ENCODE measurements at regions not wholly inside any gene's neighbourhood (a gene's known extent, or its start where the extent isn't known, plus 50 kb on each side); places are given as distances from the start of the nearest gene placed in this dataset.

DNA sequence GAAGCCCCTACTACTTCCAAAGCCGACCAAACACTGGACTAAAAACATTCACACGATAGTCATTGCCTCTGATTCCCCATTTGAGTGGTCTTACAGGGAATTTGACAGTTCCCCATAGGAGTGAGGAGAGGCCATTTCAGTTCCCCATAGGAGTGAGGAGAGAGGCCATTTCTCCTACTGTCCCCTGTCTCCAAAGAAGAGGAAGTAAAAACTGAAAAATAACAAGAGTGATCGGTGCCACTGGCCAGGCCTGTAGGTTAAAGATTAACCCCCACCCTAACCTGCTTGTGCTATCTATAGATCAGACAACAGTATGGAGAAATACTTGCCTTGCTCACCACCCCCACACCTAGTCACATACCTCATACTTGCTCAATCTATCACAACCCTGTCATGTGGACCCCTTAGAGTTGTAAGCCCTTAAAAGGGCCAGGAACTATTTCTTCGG lies 204.0 kb upstream of the MOCS1 start:
- peaks cover 30% of the 10 kb centered on the region for H3K4me1 ChIP-seq (ENCODE audit: insufficient read depth, low read length)
- peak overlapping the region; percentile 39 for H3K27ac ChIP-seq (ENCODE audit: extremely low read length, insufficient read depth, low read length)
- FAIRE-seq (peak; percentile 88), DNase-seq (ENCODE audit: low spot score) (peak; percentile 90), ATAC-seq (peak; percentile 95)
- CTCF ChIA-PET (ENCODE audit: low intra/inter-chr PET ratio, low total read pairs): no interaction called here
- no peaks in the 10 kb centered on the region for H3K27me3 ChIP-seq (ENCODE audit: control insufficient read depth in 1 of 2, insufficient read depth in 2 of 2, low read length in 2 of 2)
- no peaks in the 10 kb centered on the region for H3K36me3 ChIP-seq (replicated peaks in 1 of 2; ENCODE audit: control insufficient read depth in 1 of 2, insufficient read depth in 2 of 2, low read length in 2 of 2)
- in situ Hi-C loops (cut with HindIII; ENCODE audit: extremely low pct_ligation_motif_present, low pct_unique_long_range_greater_than_20kb) (no loop called here), intact Hi-C loops (cut with micrococcal nuclease; ENCODE audit: unreplicated experiment) (no loop called here)
- H3K79me2 ChIP-seq (ENCODE audit: insufficient read depth, low read length): no peaks in the 10 kb centered on the region
- WGBS (ENCODE audit: low lambda C conversion rate): 32% methylated on average over 4 of the region's 4 CpGs
- H3K9ac ChIP-seq (ENCODE audit: insufficient read depth, low read depth, low read length): peak overlapping the region; percentile 34; the same call in 1 of the 2 replicates
- BruUV-seq (replicated peaks): no TSS peak
- POLR2A ChIA-PET: no interaction called here
- H3K4me3 ChIP-seq (replicated peaks in 1 of 3; ENCODE audit: insufficient read depth in 1 of 3, low read depth in 2 of 3, low read length in 3 of 3): peak overlapping the region; percentile 7 to 24 (median 20); a peak in 1 of 6 replicates
- peaks cover 50% of the 10 kb centered on the region for H3K9me3 ChIP-seq (ENCODE audit: low read length)
- H3K4me2 ChIP-seq (ENCODE audit: low read depth, low read length): peak overlapping the region; percentile 60
- H4K20me1 ChIP-seq (ENCODE audit: insufficient read depth, low read length): no peaks in the 10 kb centered on the region
- peak overlapping the region; percentile 82 for H2AFZ ChIP-seq (ENCODE audit: low read length)
- TF ChIP-seq ZFAT (CRISPR knock-in tag; conservative IDR thresholded peaks at IDR 0.05) (0 out of 2 replicates have a peak, but pooled peaks have one; percentile 54), NR2F6 (IDR thresholded peaks at IDR 0.05) (0 out of 2 replicates have a peak, but pooled peaks have one; percentile 13), NR2F6 (CRISPR knock-in tag; IDR thresholded peaks at IDR 0.05) (no peak; the same call in 1 of the 2 replicates), HMG20A (CRISPR knock-in tag; IDR thresholded peaks at IDR 0.05; ENCODE audit: borderline replicate concordance) (no peak), CEBPG (CRISPR knock-in tag; IDR thresholded peaks at IDR 0.05) (peak; percentile 83), ZNF839 (CRISPR knock-in tag; IDR thresholded peaks at IDR 0.05; ENCODE audit: borderline replicate concordance) (no peak), ARID5B (CRISPR knock-in tag; IDR thresholded peaks at IDR 0.05) (peak; percentile 81), HNF4A (CRISPR knock-in tag; IDR thresholded peaks at IDR 0.05) (peak; percentile 49), MED1 (CRISPR knock-in tag; IDR thresholded peaks at IDR 0.05) (peak; percentile 68), ZNF12 (CRISPR knock-in tag; IDR thresholded peaks at IDR 0.05) (peak; percentile 74; the same call in 1 of the 2 replicates), ZNF530 (CRISPR knock-in tag; IDR thresholded peaks at IDR 0.05; ENCODE audit: low read depth) (no peak), ZNF350 (CRISPR knock-in tag; IDR thresholded peaks at IDR 0.05; ENCODE audit: borderline replicate concordance, low read depth) (0 out of 2 replicates have a peak, but pooled peaks have one; percentile 33)
- TF ChIP-seq, protein P1, sequence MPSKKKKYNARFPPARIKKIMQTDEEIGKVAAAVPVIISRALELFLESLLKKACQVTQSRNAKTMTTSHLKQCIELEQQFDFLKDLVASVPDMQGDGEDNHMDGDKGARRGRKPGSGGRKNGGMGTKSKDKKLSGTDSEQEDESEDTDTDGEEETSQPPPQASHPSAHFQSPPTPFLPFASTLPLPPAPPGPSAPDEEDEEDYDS (CRISPR knock-in tag; IDR thresholded peaks at IDR 0.05): 0 out of 2 replicates have a peak, but pooled peaks have one; percentile 18
- TF ChIP-seq, protein P2, sequence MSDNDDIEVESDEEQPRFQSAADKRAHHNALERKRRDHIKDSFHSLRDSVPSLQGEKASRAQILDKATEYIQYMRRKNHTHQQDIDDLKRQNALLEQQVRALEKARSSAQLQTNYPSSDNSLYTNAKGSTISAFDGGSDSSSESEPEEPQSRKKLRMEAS (IDR thresholded peaks at IDR 0.05): peak; percentile 23; the same call in 1 of the 2 replicates
- TF ChIP-seq, protein P3, sequence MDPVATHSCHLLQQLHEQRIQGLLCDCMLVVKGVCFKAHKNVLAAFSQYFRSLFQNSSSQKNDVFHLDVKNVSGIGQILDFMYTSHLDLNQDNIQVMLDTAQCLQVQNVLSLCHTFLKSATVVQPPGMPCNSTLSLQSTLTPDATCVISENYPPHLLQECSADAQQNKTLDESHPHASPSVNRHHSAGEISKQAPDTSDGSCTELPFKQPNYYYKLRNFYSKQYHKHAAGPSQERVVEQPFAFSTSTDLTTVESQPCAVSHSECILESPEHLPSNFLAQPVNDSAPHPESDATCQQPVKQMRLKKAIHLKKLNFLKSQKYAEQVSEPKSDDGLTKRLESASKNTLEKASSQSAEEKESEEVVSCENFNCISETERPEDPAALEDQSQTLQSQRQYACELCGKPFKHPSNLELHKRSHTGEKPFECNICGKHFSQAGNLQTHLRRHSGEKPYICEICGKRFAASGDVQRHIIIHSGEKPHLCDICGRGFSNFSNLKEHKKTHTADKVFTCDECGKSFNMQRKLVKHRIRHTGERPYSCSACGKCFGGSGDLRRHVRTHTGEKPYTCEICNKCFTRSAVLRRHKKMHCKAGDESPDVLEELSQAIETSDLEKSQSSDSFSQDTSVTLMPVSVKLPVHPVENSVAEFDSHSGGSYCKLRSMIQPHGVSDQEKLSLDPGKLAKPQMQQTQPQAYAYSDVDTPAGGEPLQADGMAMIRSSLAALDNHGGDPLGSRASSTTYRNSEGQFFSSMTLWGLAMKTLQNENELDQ (CRISPR knock-in tag; IDR thresholded peaks at IDR 0.05; ENCODE audit: borderline replicate concordance): no peak
- TF ChIP-seq, protein P4, sequence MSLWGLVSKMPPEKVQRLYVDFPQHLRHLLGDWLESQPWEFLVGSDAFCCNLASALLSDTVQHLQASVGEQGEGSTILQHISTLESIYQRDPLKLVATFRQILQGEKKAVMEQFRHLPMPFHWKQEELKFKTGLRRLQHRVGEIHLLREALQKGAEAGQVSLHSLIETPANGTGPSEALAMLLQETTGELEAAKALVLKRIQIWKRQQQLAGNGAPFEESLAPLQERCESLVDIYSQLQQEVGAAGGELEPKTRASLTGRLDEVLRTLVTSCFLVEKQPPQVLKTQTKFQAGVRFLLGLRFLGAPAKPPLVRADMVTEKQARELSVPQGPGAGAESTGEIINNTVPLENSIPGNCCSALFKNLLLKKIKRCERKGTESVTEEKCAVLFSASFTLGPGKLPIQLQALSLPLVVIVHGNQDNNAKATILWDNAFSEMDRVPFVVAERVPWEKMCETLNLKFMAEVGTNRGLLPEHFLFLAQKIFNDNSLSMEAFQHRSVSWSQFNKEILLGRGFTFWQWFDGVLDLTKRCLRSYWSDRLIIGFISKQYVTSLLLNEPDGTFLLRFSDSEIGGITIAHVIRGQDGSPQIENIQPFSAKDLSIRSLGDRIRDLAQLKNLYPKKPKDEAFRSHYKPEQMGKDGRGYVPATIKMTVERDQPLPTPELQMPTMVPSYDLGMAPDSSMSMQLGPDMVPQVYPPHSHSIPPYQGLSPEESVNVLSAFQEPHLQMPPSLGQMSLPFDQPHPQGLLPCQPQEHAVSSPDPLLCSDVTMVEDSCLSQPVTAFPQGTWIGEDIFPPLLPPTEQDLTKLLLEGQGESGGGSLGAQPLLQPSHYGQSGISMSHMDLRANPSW (CRISPR knock-in tag; IDR thresholded peaks at IDR 0.05; ENCODE audit: borderline replicate concordance): 0 out of 2 replicates have a peak, but pooled peaks have one; percentile 20
